ENCODE measurements at regions not wholly inside any gene's neighbourhood (a gene's known extent, or its start where the extent isn't known, plus 50 kb on each side); places are given as distances from the start of the nearest gene placed in this dataset.
"Not testable (repeated sequence)": the region's sequence is repeated elsewhere in the genome, so short reads cannot be mapped to it uniquely, and the experiment has no call there.

- DNase-seq (ENCODE audit: low read depth in 2 of 2): no peak
These were observed 437.9 kb upstream of the UBE2E3 start for GRCh38 chr2:180542511-180542910.

- DNase-seq (ENCODE audit: low read depth in 2 of 2): no peak
These were observed 439.6 kb upstream of the UBE2E3 start for GRCh38 chr2:180540761-180541160.

- DNase-seq (ENCODE audit: low read depth in 2 of 2): no peak
These were observed 440.9 kb upstream of the UBE2E3 start for GRCh38 chr2:180539541-180539940.

- DNase-seq (ENCODE audit: low read depth in 2 of 2): no peak
These were observed 445.1 kb upstream of the UBE2E3 start for GRCh38 chr2:180535289-180535688.

GRCh38 chr2:180531787-180532186, 448.6 kb upstream of the UBE2E3 start:
- not testable (repeated sequence) for DNase-seq (ENCODE audit: low read depth in 2 of 2)

- no peak for DNase-seq (ENCODE audit: low read depth in 2 of 2)
These were observed 455.9 kb upstream of the UBE2E3 start for GRCh38 chr2:180524499-180524898.

GRCh38 chr2:180523621-180524340, 456.6 kb upstream of the UBE2E3 start:
- no peak for DNase-seq (ENCODE audit: low read depth in 2 of 2)

- peak in 1 of 2 experiments; percentile 4 for DNase-seq (ENCODE audit: low read depth in 2 of 2)
These were observed 459.4 kb upstream of the UBE2E3 start for GRCh38 chr2:180520921-180521581.

- no peak for DNase-seq (ENCODE audit: low read depth in 2 of 2)
These were observed 460.2 kb upstream of the UBE2E3 start for GRCh38 chr2:180520206-180520605.

GRCh38 chr2:180519276-180519675, 461.1 kb upstream of the UBE2E3 start:
- DNase-seq (ENCODE audit: low read depth in 2 of 2): no peak

- no peak for DNase-seq (ENCODE audit: low read depth in 2 of 2)
These were observed 464.2 kb upstream of the UBE2E3 start for GRCh38 chr2:180516232-180516631.

- no peak for DNase-seq (ENCODE audit: low read depth in 2 of 2)
These were observed 467.0 kb upstream of the UBE2E3 start for GRCh38 chr2:180513389-180513788.

- DNase-seq (ENCODE audit: low read depth in 2 of 2): no peak
These were observed 471.9 kb upstream of the UBE2E3 start for GRCh38 chr2:180508458-180508857.

GRCh38 chr2:180507028-180507427, 473.4 kb upstream of the UBE2E3 start:
- no peak for DNase-seq (ENCODE audit: low read depth in 2 of 2)

- no peak for DNase-seq (ENCODE audit: low read depth in 2 of 2)
These were observed 475.2 kb upstream of the UBE2E3 start for GRCh38 chr2:180505203-180505602.

GRCh38 chr2:180497621-180498152, 482.7 kb upstream of the UBE2E3 start:
- no peak for DNase-seq (ENCODE audit: low read depth in 2 of 2)

GRCh38 chr2:180495606-180496005, 484.8 kb upstream of the UBE2E3 start:
- no peak for DNase-seq (ENCODE audit: low read depth in 2 of 2)

- DNase-seq (ENCODE audit: low read depth in 2 of 2): no peak
These were observed 486.1 kb upstream of the UBE2E3 start for GRCh38 chr2:180494286-180494685.

- no peak for DNase-seq (ENCODE audit: low read depth in 2 of 2)
These were observed 475.6 kb upstream of the CWC22 start for GRCh38 chr2:180482696-180483095.

GRCh38 chr2:180481998-180482397, 474.9 kb upstream of the CWC22 start:
- DNase-seq (ENCODE audit: low read depth in 2 of 2): no peak

- DNase-seq (ENCODE audit: low read depth in 2 of 2): no peak
These were observed 471.8 kb upstream of the CWC22 start for GRCh38 chr2:180478883-180479282.

GRCh38 chr2:180474716-180475115, 467.6 kb upstream of the CWC22 start:
- no peak for DNase-seq (ENCODE audit: low read depth in 2 of 2)

GRCh38 chr2:180473456-180473855, 466.4 kb upstream of the CWC22 start:
- DNase-seq (ENCODE audit: low read depth in 2 of 2): no peak
